PC-9 (cell line): ENCODE measurements at regions not wholly inside any gene's neighbourhood (a gene's known extent, or its start where the extent isn't known, plus 50 kb on each side); places are given as distances from the start of the nearest gene placed in this dataset.

Experiments used
- EZH2 ChIP-seq: fragments of 200-600 bp; sonication (generic); IDR thresholded peaks from 2 replicates; pipeline ENCODE4 v1.8.0; 2017; ENCODE audit warnings: antibody characterized with exemption, low read depth
- TF ChIP-seq, protein P1 (sequence below): fragments of 200-600 bp; sonication (generic); conservative IDR thresholded peaks from 2 replicates; pipeline ENCODE4 v1.6.1; 2017; ENCODE audit warnings: mixed run types, antibody characterized with exemption, mild to moderate bottlenecking, moderate library complexity

DNA sequence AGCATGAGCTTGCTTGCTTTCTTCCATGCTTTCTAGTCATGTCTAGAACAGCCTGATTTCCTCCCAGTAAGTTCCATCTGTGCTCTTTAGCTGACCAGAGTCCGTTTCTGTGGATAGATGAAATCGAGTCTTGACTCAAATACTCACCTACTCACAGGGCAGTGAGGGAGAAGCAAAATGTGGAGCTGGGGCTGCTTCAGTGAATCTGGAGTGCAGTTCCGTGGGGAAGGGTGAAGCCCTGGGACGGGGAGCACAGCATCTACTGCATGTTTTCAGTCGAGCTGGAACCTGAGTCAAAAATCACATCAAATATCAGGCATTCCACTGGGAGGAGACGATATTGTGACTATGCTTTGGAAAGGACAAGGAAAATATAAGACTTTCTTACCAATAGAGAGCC is 70.3 kb upstream of the PRMT8 start:
- TF ChIP-seq EZH2, result no peak
- TF ChIP-seq, protein P1, sequence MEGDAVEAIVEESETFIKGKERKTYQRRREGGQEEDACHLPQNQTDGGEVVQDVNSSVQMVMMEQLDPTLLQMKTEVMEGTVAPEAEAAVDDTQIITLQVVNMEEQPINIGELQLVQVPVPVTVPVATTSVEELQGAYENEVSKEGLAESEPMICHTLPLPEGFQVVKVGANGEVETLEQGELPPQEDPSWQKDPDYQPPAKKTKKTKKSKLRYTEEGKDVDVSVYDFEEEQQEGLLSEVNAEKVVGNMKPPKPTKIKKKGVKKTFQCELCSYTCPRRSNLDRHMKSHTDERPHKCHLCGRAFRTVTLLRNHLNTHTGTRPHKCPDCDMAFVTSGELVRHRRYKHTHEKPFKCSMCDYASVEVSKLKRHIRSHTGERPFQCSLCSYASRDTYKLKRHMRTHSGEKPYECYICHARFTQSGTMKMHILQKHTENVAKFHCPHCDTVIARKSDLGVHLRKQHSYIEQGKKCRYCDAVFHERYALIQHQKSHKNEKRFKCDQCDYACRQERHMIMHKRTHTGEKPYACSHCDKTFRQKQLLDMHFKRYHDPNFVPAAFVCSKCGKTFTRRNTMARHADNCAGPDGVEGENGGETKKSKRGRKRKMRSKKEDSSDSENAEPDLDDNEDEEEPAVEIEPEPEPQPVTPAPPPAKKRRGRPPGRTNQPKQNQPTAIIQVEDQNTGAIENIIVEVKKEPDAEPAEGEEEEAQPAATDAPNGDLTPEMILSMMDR, result no peak
